Skeletal muscle tissue (tissue), 3 donors: ENCODE measurements at regions not wholly inside any gene's neighbourhood (a gene's known extent, or its start where the extent isn't known, plus 50 kb on each side); places are given as distances from the start of the nearest gene placed in this dataset.

Experiments used
- H3K27ac ChIP-seq: one replicate; pipeline ENCODE4 v1.7.0; 2013; ENCODE audit warnings: mild to moderate bottlenecking, low read depth, low read length, inconsistent platforms
- H3K27me3 ChIP-seq, 3 donors: one replicate each; pipeline ENCODE4 v1.7.0; 2013; ENCODE audit warnings: low read length in 3 of 3; ENCODE audit not compliant: control insufficient read depth in 3 of 3, insufficient read depth in 3 of 3
- H3K36me3 ChIP-seq, 3 donors: one replicate each; pipeline ENCODE4 v1.7.0; 2013; ENCODE audit warnings: low read length in 3 of 3; ENCODE audit not compliant: control insufficient read depth in 3 of 3, insufficient read depth in 3 of 3
- H3K4me1 ChIP-seq, 3 donors: one replicate each; pipeline ENCODE4 v1.7.0; 2013; ENCODE audit warnings: low read length in 3 of 3, mild to moderate bottlenecking in 3 of 3; ENCODE audit not compliant: control insufficient read depth in 3 of 3, insufficient read depth in 3 of 3
- H3K4me3 ChIP-seq, 3 donors: one replicate each; pipeline ENCODE4 v1.7.0; 2013; ENCODE audit warnings: low read length in 3 of 3
- H3K9ac ChIP-seq, 3 donors: one replicate each; pipeline ENCODE4 v1.7.0; 2013; ENCODE audit warnings: low read length in 3 of 3, mild to moderate bottlenecking in 3 of 3, moderate library complexity in 2 of 3, low read depth in 1 of 3
- H3K9me3 ChIP-seq, 3 donors: one replicate each; pipeline ENCODE4 v1.7.0; 2013; ENCODE audit warnings: low read length in 3 of 3; ENCODE audit not compliant: control insufficient read depth in 3 of 3
- donor health status: Osteomylitis.

GRCh38 chr20:21033817-21034216, 72.3 kb downstream of the LINC00237 start:
- Histone ChIP-seq H3K4me3 (no peak overlapping the region), H3K9ac (no peak overlapping the region), H3K27me3 (peaks cover 0 to 5% (median 5%) of the 10 kb centered on the region in 3 donors), H3K27ac (no peak overlapping the region), H3K4me1 (no peaks in the 10 kb centered on the region), H3K9me3 (no peaks in the 10 kb centered on the region), H3K36me3 (no peaks in the 10 kb centered on the region)

DNA sequence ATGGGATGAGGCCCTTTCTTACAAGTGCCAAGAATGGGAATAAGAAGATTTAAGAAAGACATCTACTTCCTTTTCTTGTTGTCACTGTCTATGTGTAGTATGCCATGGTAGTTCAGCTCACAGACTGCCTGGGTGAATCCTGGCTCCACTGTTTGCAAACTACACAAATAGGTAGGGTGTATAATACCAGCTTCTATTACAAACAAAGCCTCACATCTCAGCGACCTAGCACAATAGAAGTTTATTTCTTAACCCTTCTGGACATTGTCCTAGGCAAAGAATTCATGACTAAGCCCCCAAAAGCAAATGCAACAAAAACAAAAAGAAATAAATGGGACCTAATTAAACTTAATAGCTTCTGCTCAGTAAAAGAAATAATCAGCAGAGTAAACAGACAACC, 74.5 kb downstream of the LINC00237 start:
- Histone ChIP-seq H3K27me3 (peaks cover 0 to 9% (median 5%) of the 10 kb centered on the region in 3 donors), H3K36me3 (no peaks in the 10 kb centered on the region), H3K9ac (no peak overlapping the region), H3K27ac (no peak overlapping the region), H3K4me1 (no peaks in the 10 kb centered on the region), H3K4me3 (no peak overlapping the region), H3K9me3 (no peaks in the 10 kb centered on the region)

- H3K4me3 ChIP-seq: no peak overlapping the region
- no peaks in the 10 kb centered on the region for H3K4me1 ChIP-seq
- no peak overlapping the region for H3K27ac ChIP-seq
- H3K9ac ChIP-seq: no peak overlapping the region
- H3K27me3 ChIP-seq: peaks cover 0 to 6% (median 0%) of the 10 kb centered on the region in 3 donors
- H3K36me3 ChIP-seq: no peaks in the 10 kb centered on the region
- H3K9me3 ChIP-seq: no peaks in the 10 kb centered on the region
Measured at GRCh38 chr20:21029341-21029740, 76.8 kb downstream of the LINC00237 start.

DNA sequence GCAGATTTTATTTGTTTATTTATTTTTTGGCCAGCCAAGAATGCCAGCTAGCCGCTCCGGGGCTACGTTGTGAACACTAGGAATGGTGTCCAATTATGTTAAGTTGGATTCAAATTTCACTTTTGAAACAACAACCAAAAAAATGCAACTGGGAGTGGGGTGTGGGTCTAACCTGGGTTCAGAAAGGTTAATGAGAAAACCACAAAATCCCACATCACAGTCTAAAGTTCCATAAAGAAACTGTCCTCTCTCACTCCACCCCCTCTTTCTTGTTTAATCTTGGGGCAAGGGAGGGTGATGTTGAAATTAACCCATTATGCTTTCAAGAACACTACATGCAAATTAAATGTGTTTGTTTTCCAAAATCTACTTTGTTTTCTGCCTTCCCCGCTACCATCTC, 77.2 kb downstream of the LINC00237 start:
- H3K36me3 ChIP-seq: no peaks in the 10 kb centered on the region
- H3K9ac ChIP-seq: no peak overlapping the region
- no peaks in the 10 kb centered on the region for H3K9me3 ChIP-seq
- no peak overlapping the region for H3K4me3 ChIP-seq
- no peak overlapping the region for H3K27ac ChIP-seq
- H3K4me1 ChIP-seq: no peaks in the 10 kb centered on the region
- peaks cover 0 to 6% (median 0%) of the 10 kb centered on the region in 3 donors for H3K27me3 ChIP-seq

- H3K4me1 ChIP-seq: no peaks in the 10 kb centered on the region
- H3K27me3 ChIP-seq: peaks cover 0 to 6% (median 0%) of the 10 kb centered on the region in 3 donors
- no peak overlapping the region for H3K4me3 ChIP-seq
- no peaks in the 10 kb centered on the region for H3K9me3 ChIP-seq
- no peaks in the 10 kb centered on the region for H3K36me3 ChIP-seq
- H3K9ac ChIP-seq: no peak overlapping the region
- H3K27ac ChIP-seq: no peak overlapping the region
Measured at GRCh38 chr20:21028436-21028835, 77.7 kb downstream of the LINC00237 start.

- Histone ChIP-seq H3K9ac (no peak overlapping the region), H3K36me3 (no peaks in the 10 kb centered on the region), H3K4me1 (no peaks in the 10 kb centered on the region), H3K27me3 (peaks cover 0 to 6% (median 0%) of the 10 kb centered on the region in 3 donors), H3K27ac (no peak overlapping the region), H3K4me3 (no peak overlapping the region), H3K9me3 (no peaks in the 10 kb centered on the region)
Measured at GRCh38 chr20:21027569-21027968, 78.6 kb downstream of the LINC00237 start.

- peaks cover 0 to 6% (median 0%) of the 10 kb centered on the region in 3 donors for H3K27me3 ChIP-seq
- H3K4me1 ChIP-seq: no peaks in the 10 kb centered on the region
- H3K9me3 ChIP-seq: no peaks in the 10 kb centered on the region
- no peak overlapping the region for H3K9ac ChIP-seq
- no peak overlapping the region for H3K27ac ChIP-seq
- H3K4me3 ChIP-seq: no peak overlapping the region
- no peaks in the 10 kb centered on the region for H3K36me3 ChIP-seq
Measured at GRCh38 chr20:21026951-21027350, 79.2 kb downstream of the LINC00237 start.

- Histone ChIP-seq H3K9ac (no peak overlapping the region), H3K27me3 (peaks cover 14 to 21% (median 20%) of the 10 kb centered on the region in 3 donors), H3K9me3 (no peaks in the 10 kb centered on the region), H3K27ac (no peak overlapping the region), H3K4me1 (no peaks in the 10 kb centered on the region), H3K4me3 (no peak overlapping the region), H3K36me3 (no peaks in the 10 kb centered on the region)
Measured at GRCh38 chr20:21024420-21024819, 81.7 kb downstream of the LINC00237 start.

GRCh38 chr20:21022925-21023324, 83.2 kb downstream of the LINC00237 start:
- no peak overlapping the region for H3K4me3 ChIP-seq
- no peak overlapping the region for H3K27ac ChIP-seq
- no peaks in the 10 kb centered on the region for H3K9me3 ChIP-seq
- no peaks in the 10 kb centered on the region for H3K36me3 ChIP-seq
- no peak overlapping the region for H3K9ac ChIP-seq
- H3K4me1 ChIP-seq: no peaks in the 10 kb centered on the region
- peaks cover 25 to 30% (median 28%) of the 10 kb centered on the region in 3 donors for H3K27me3 ChIP-seq

DNA sequence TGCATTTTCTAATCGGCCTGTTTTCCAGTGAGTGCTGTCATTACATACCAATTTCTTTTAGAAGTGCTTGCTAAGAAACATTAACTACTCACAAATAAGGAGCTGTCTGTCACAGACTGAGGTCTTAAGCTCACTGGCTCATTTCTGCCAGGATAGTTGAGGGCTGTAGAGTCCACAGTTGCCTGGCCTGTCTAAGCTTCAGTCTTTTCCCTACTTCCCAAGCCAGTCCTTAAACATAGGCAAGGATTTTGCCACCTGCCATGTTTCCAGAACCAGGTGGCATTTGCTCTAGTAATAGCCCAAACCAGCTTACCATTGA, 84.7 kb downstream of the LINC00237 start:
- Histone ChIP-seq H3K4me1 (no peaks in the 10 kb centered on the region), H3K27me3 (peaks cover 24 to 30% (median 26%) of the 10 kb centered on the region in 3 donors), H3K9me3 (no peaks in the 10 kb centered on the region), H3K9ac (no peak overlapping the region), H3K36me3 (no peaks in the 10 kb centered on the region), H3K4me3 (no peak overlapping the region), H3K27ac (no peak overlapping the region)
